Effector memory CD8-positive, alpha-beta T cell (primary cell): ENCODE measurements at regions not wholly inside any gene's neighbourhood (a gene's known extent, or its start where the extent isn't known, plus 50 kb on each side); places are given as distances from the start of the nearest gene placed in this dataset.
A peak's percentile ranks its signal among the peaks of the same experiment; 100 is the strongest.
"Not testable (repeated sequence)": the region's sequence is repeated elsewhere in the genome, so short reads cannot be mapped to it uniquely, and the experiment has no call there.

Source experiments
- ATAC-seq: fragments of 150-1000 bp; cut with Tn5 transposase; replicated peaks from 2 replicates; pipeline ENCODE4 v1.10.0; 2021; ENCODE audit warnings: mild to moderate bottlenecking, moderate library complexity
- DNase-seq, 3 experiments: peaks; one replicate each; pipeline ENCODE4 v3.0.0; 2021
- H3K27ac Mint-ChIP-seq, 2 donors: one replicate each; pipeline ENCODE4 v1.8.0; 2022; ENCODE audit warnings: mild to moderate bottlenecking in 2 of 2, mixed read lengths in 2 of 2, moderate library complexity in 2 of 2
- H3K27me3 Mint-ChIP-seq, 2 donors: one replicate each; pipeline ENCODE4 v1.8.0; 2022; ENCODE audit warnings: mixed read lengths in 2 of 2
- H3K36me3 Mint-ChIP-seq: one replicate; pipeline ENCODE4 v1.8.0; 2022; ENCODE audit warnings: mild to moderate bottlenecking, moderate library complexity, mixed read lengths; ENCODE audit not compliant: insufficient read depth
- H3K4me1 Mint-ChIP-seq, 2 donors: one replicate each; pipeline ENCODE4 v1.8.0; 2022; ENCODE audit warnings: low read depth in 2 of 2, mixed read lengths in 2 of 2
- H3K4me3 Mint-ChIP-seq, 2 donors: one replicate each; pipeline ENCODE4 v1.8.0; 2022; ENCODE audit warnings: mild to moderate bottlenecking in 2 of 2, mixed read lengths in 2 of 2, moderate library complexity in 2 of 2
- H3K9me3 Mint-ChIP-seq, 2 donors: one replicate each; pipeline ENCODE4 v1.8.0; 2022; ENCODE audit warnings: mixed read lengths in 2 of 2

GRCh38 chr12:4160314-4161040 is 113.1 kb upstream of the CCND2 start:
- Mint-ChIP-seq H3K36me3 (no peaks in the 10 kb centered on the region), H3K27me3 (no peaks in the 10 kb centered on the region), H3K27ac (no peak overlapping the region), H3K9me3 (no peaks in the 10 kb centered on the region), H3K4me1 (peaks cover 13 to 18% of the 10 kb centered on the region in 2 donors), H3K4me3 (no peak overlapping the region)
- ATAC-seq = no peak
- DNase-seq = no peak

DNA sequence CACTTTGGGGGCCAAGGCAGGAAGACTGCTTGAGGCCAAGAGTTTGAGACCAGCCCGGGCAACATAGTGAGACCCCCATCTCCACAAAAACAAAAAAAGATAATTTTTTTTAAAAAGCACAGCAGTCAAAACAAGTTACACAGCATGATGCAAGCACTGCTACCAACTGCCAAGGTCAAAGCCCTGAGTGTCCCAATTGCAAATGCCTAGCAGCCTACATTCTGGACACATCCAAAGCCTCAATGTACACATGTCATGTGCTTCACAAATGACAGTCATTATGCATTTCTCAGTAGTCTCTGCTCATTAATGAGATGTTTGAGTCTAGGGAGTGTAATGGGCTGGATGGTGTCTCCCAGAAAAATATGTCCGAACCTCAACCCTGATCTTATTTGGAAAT is 113.7 kb upstream of the CCND2 start:
- DNase-seq (no peak), ATAC-seq (no peak)
- H3K36me3 Mint-ChIP-seq = no peaks in the 10 kb centered on the region
- no peak overlapping the region for H3K27ac Mint-ChIP-seq
- H3K4me1 Mint-ChIP-seq = peaks cover 10 to 20% of the 10 kb centered on the region in 2 donors
- H3K27me3 Mint-ChIP-seq = no peaks in the 10 kb centered on the region
- H3K9me3 Mint-ChIP-seq = no peaks in the 10 kb centered on the region
- H3K4me3 Mint-ChIP-seq = no peak overlapping the region

GRCh38 chr12:4158306-4158705 is 115.3 kb upstream of the CCND2 start:
- peaks cover 23 to 32% of the 10 kb centered on the region in 2 donors for H3K4me1 Mint-ChIP-seq
- peaks cover 2% of the 10 kb centered on the region for H3K36me3 Mint-ChIP-seq
- no peak overlapping the region for H3K4me3 Mint-ChIP-seq
- ATAC-seq (no peak), DNase-seq (no peak)
- no peak overlapping the region for H3K27ac Mint-ChIP-seq
- no peaks in the 10 kb centered on the region for H3K27me3 Mint-ChIP-seq
- no peaks in the 10 kb centered on the region for H3K9me3 Mint-ChIP-seq

- H3K9me3 Mint-ChIP-seq = no peaks in the 10 kb centered on the region
- H3K36me3 Mint-ChIP-seq = peaks cover 2% of the 10 kb centered on the region
- peaks cover 34 to 41% of the 10 kb centered on the region in 2 donors for H3K4me1 Mint-ChIP-seq
- no peak for DNase-seq
- no peak overlapping the region for H3K4me3 Mint-ChIP-seq
- peak overlapping the region in 1 of 2 donors; percentile 46 for H3K27ac Mint-ChIP-seq
- H3K27me3 Mint-ChIP-seq = no peaks in the 10 kb centered on the region
- ATAC-seq = no peak
Measured at GRCh38 chr12:4157122-4157521, 116.4 kb upstream of the CCND2 start.

GRCh38 chr12:4156317-4156716 is 117.2 kb upstream of the CCND2 start:
- Mint-ChIP-seq H3K4me1 (peaks cover 35 to 41% of the 10 kb centered on the region in 2 donors), H3K27ac (peak overlapping the region in 1 of 2 donors; percentile 71), H3K9me3 (no peaks in the 10 kb centered on the region), H3K27me3 (no peaks in the 10 kb centered on the region), H3K36me3 (peaks cover 2% of the 10 kb centered on the region), H3K4me3 (no peak overlapping the region)
- DNase-seq = no peak
- ATAC-seq = no peak

DNA sequence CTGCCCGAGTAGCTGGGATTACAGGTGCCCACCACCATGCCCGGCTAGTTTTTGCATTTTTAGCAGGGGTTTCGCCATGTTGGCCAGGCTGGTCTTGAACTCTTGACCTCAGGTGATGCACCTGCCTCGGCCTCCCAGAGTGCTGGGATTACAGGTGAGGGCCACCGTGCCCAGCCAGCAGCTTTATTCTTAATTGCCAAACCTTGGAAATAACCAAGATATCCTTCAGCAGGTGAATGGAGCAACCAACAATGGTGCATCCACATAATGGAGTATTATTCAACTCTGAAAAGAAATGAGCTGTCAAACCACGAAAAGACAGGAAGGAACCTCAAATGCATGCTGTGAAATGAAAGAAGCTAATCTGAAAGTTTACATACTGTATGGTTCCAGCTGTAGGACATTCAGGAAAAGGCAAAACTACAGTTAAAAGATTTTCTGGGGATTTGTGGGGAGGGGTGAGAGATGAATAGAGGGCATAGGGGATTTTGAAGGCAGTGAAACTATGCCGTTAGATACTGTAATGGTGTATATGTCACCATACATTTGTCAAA is 118.8 kb upstream of the CCND2 start:
- H3K27me3 Mint-ChIP-seq = no peaks in the 10 kb centered on the region
- peaks cover 2% of the 10 kb centered on the region for H3K36me3 Mint-ChIP-seq
- ATAC-seq = no peak
- peak overlapping the region; percentile 20 to 28 for H3K27ac Mint-ChIP-seq
- peaks cover 35 to 41% of the 10 kb centered on the region in 2 donors for H3K4me1 Mint-ChIP-seq
- no peak for DNase-seq
- no peaks in the 10 kb centered on the region for H3K9me3 Mint-ChIP-seq
- H3K4me3 Mint-ChIP-seq = peak overlapping the region; percentile 7 to 29

DNA sequence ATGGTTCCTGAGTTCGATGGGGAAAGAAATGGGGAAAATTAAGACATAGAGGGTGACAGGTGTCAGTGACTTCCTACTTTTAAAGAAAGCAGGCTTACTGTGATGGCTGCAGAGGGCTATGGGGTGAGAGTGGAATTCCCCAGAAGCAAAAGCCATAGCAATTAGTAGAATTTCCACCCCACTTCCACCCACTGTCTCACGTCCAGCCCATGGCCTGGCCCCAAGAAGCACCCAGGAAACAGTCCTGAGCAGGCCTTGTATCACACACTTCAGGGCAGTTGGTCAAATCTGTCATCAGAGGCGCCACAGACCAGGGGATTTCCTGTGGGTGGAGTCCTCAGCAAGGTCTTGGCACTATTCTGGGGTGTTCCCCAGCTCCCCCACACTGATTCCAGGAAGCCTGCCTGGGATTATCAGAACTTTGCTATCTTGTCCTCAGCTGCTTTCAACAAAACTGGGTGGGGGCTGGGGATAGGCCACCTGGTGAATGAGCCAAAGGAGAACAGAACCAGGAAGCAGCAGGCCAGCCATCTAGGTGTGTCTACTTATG is 120.1 kb upstream of the CCND2 start:
- peak overlapping the region; percentile 59 to 65 for H3K4me3 Mint-ChIP-seq
- H3K9me3 Mint-ChIP-seq = no peaks in the 10 kb centered on the region
- peaks cover 40 to 41% of the 10 kb centered on the region in 2 donors for H3K4me1 Mint-ChIP-seq
- ATAC-seq = peak; percentile 73
- no peaks in the 10 kb centered on the region for H3K27me3 Mint-ChIP-seq
- DNase-seq = peak in 2 of 3 experiments; percentile 7 to 25
- H3K27ac Mint-ChIP-seq = peak overlapping the region; percentile 71 to 93
- peaks cover 5% of the 10 kb centered on the region for H3K36me3 Mint-ChIP-seq

GRCh38 chr12:4152145-4152795 is 121.3 kb upstream of the CCND2 start:
- peaks cover 43 to 52% of the 10 kb centered on the region in 2 donors for H3K4me1 Mint-ChIP-seq
- no peak overlapping the region for H3K4me3 Mint-ChIP-seq
- no peak for ATAC-seq
- H3K27ac Mint-ChIP-seq = peak overlapping the region; percentile 71 to 93
- H3K27me3 Mint-ChIP-seq = no peaks in the 10 kb centered on the region
- H3K9me3 Mint-ChIP-seq = no peaks in the 10 kb centered on the region
- no peak for DNase-seq
- peaks cover 5% of the 10 kb centered on the region for H3K36me3 Mint-ChIP-seq

DNA sequence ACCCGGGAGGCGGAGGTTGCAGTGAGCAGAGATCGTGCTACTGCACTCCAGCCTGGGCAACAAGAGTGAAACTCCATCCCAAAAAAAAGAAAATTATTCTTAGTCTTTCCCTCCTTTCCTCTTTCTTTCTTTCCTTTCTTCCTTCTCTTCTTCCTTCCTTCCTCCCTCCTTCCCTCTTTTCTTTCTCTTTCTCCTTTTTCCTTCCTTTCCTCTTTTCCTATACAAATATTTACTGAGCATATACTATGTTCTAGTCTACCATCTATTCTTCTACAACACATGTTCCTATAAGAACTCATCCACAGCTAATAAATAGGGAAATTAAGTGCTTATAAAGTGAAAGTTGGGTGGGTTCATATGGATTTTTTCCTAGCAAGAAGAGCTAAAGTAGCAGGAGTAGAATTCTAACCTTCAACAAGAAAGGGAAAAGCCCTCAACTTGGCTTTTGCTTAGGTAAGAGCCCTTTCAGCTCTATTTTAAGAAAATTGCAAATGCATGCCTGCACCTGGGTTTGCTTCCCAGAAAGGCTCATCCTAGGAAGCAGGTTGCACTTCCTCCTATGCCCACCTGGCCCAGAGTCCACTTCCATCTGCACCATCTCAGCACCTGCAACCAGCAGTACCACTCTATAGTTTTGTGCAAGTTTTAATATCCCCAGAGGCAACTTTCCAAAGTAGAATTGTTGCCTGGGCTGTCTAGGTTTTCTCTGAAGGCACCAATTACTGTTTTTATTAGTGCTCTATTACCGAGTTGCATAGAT is 122.0 kb upstream of the CCND2 start:
- Mint-ChIP-seq H3K36me3 (peaks cover 5% of the 10 kb centered on the region), H3K4me3 (no peak overlapping the region), H3K27ac (peak overlapping the region; percentile 71 to 93), H3K9me3 (no peaks in the 10 kb centered on the region), H3K4me1 (peaks cover 47 to 56% of the 10 kb centered on the region in 2 donors), H3K27me3 (no peaks in the 10 kb centered on the region)
- ATAC-seq = no peak
- no peak for DNase-seq

DNA sequence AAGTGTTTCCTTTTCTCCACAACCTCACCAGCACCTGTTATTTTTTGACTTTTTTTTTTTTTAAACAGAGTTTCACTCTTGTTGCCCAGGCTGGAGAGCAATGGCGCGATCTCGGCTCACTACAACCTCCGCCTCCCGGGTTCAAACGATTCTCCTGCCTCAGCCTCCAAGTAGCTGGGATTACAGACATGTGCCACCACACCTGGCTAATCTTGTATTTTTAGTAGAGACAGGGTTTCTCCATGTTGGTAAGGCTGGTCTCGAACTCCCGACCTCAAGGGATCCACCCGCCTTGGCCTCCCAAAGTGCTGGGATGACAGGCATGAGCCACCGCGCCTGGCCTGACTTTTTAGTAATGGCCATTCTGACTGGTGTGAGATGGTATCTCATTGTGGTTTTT is 123.2 kb upstream of the CCND2 start:
- H3K27ac Mint-ChIP-seq, H3K36me3 Mint-ChIP-seq, ATAC-seq, DNase-seq, H3K9me3 Mint-ChIP-seq, H3K4me3 Mint-ChIP-seq, H3K27me3 Mint-ChIP-seq: not testable (repeated sequence)
- H3K4me1 Mint-ChIP-seq = peaks cover 51 to 55% of the 10 kb centered on the region in 2 donors

DNA sequence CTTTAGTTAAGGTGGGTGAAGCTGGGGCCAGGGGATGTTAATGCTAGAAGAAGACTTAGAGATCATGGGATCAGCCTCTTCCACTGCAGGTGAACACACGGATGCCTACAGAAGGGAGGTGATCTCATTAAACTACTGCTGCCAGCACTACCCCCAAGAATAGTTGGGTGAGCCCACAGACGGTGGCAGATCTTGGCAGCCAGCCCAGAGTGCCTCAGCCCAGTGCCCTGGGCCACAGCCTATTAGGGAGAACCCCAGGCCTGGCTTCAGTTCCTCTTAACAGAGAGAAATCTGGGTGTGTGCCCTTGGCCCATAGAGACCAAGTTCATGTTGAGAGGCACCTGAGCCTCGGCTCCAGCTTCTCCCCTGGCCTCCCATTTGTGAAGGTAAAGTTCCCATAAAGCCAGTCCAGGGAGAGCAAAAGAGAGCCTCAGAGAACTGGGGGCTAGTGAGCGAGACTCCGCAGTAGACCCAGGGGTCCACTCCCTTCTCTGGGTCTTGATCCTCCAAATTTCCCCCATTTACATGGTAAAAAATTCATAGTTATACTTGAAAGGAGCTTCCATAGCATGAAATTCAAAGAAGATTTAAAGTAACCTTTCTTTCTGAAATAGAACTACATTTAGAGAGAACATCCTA is 125.0 kb upstream of the CCND2 start:
- ATAC-seq (peak; percentile 69), DNase-seq (peak; percentile 36 to 55 (median 52))
- Mint-ChIP-seq H3K4me3 (no peak overlapping the region), H3K36me3 (peaks cover 4% of the 10 kb centered on the region), H3K27me3 (no peaks in the 10 kb centered on the region), H3K27ac (peak overlapping the region in 1 of 2 donors; percentile 33), H3K9me3 (no peaks in the 10 kb centered on the region), H3K4me1 (peaks cover 44 to 54% of the 10 kb centered on the region in 2 donors)

GRCh38 chr12:4147031-4147481 is 126.5 kb upstream of the CCND2 start:
- H3K4me1 Mint-ChIP-seq = peaks cover 42 to 54% of the 10 kb centered on the region in 2 donors
- H3K9me3 Mint-ChIP-seq = no peaks in the 10 kb centered on the region
- no peak for DNase-seq
- peak overlapping the region; percentile 67 to 86 for H3K27ac Mint-ChIP-seq
- H3K27me3 Mint-ChIP-seq = no peaks in the 10 kb centered on the region
- H3K4me3 Mint-ChIP-seq = no peak overlapping the region
- peaks cover 3% of the 10 kb centered on the region for H3K36me3 Mint-ChIP-seq
- no peak for ATAC-seq
